ENCODE measurements at regions not wholly inside any gene's neighbourhood (a gene's known extent, or its start where the extent isn't known, plus 50 kb on each side); places are given as distances from the start of the nearest gene placed in this dataset.

- Mint-ChIP-seq H3K36me3 (no peaks in the 10 kb centered on the region), H3K4me1 (no peaks in the 10 kb centered on the region), H3K27ac (no peak overlapping the region), H3K4me3 (no peak overlapping the region), H3K9me3 (no peaks in the 10 kb centered on the region)
- no peak for DNase-seq (ENCODE audit: low spot score in 2 of 2)
- ATAC-seq = no peak
Measured at GRCh38 chr12:90899456-90900182, 55.4 kb downstream of the CCER1 start.

GRCh38 chr12:90897986-90898385 lies 57.0 kb downstream of the CCER1 start:
- ATAC-seq (no peak), DNase-seq (ENCODE audit: low spot score in 2 of 2) (no peak)
- H3K4me3 Mint-ChIP-seq = no peak overlapping the region
- H3K9me3 Mint-ChIP-seq = no peaks in the 10 kb centered on the region
- no peaks in the 10 kb centered on the region for H3K4me1 Mint-ChIP-seq
- H3K36me3 Mint-ChIP-seq = no peaks in the 10 kb centered on the region
- H3K27ac Mint-ChIP-seq = no peak overlapping the region

GRCh38 chr12:90897316-90897715 lies 57.7 kb downstream of the CCER1 start:
- H3K9me3 Mint-ChIP-seq = no peaks in the 10 kb centered on the region
- ATAC-seq (no peak), DNase-seq (ENCODE audit: low spot score in 2 of 2) (no peak)
- no peaks in the 10 kb centered on the region for H3K4me1 Mint-ChIP-seq
- no peak overlapping the region for H3K27ac Mint-ChIP-seq
- H3K4me3 Mint-ChIP-seq = no peak overlapping the region
- no peaks in the 10 kb centered on the region for H3K36me3 Mint-ChIP-seq

DNA sequence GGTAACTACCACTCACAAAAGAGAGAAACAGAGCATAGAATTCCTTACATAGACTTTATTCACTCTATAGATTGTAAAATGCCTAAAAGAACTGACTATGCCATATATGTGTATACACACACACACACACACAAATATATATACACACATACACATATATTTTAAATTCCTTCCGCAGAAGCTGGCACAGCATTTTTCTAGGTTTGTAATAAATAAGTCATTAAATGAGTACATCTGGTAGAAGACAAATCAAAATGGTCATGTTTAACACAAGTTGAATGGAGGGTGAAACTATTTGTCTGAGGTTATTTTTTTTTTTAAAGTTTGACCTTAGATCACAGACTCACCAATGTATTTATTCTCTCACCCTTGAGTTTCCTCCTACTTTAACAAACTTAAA lies 58.2 kb downstream of the CCER1 start:
- DNase-seq (ENCODE audit: low spot score in 2 of 2) (no peak), ATAC-seq (no peak)
- Mint-ChIP-seq H3K36me3 (no peaks in the 10 kb centered on the region), H3K4me1 (no peaks in the 10 kb centered on the region), H3K9me3 (no peaks in the 10 kb centered on the region), H3K27ac (no peak overlapping the region), H3K4me3 (no peak overlapping the region)

GRCh38 chr12:90896164-90896563 lies 58.8 kb downstream of the CCER1 start:
- no peaks in the 10 kb centered on the region for H3K36me3 Mint-ChIP-seq
- H3K9me3 Mint-ChIP-seq = no peaks in the 10 kb centered on the region
- H3K4me1 Mint-ChIP-seq = no peaks in the 10 kb centered on the region
- no peak overlapping the region for H3K27ac Mint-ChIP-seq
- no peak for DNase-seq (ENCODE audit: low spot score in 2 of 2)
- no peak for ATAC-seq
- no peak overlapping the region for H3K4me3 Mint-ChIP-seq

DNA sequence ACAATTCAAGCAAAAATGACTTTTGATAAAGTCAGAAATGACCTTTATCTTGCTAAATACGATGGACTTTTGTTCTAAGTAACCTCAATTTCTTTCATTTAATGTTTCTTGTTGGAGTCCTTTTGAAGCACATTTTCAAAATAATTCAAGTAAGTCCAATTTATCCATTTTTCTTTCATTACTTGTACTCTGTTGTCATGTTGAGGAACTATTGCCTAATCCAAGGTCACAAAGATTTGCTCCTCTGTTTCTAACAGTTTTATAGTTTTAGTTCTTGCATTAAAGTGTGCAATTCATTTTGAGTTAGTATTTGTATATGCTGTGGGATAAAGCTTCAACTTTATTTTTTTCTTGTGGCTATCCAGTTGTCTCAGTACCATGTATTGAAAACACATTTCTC lies 66.7 kb downstream of the CCER1 start:
- DNase-seq (ENCODE audit: low spot score in 2 of 2) (no peak), ATAC-seq (no peak)
- Mint-ChIP-seq H3K4me1 (no peaks in the 10 kb centered on the region), H3K4me3 (no peak overlapping the region), H3K27ac (no peak overlapping the region), H3K9me3 (peaks cover 6% of the 10 kb centered on the region), H3K36me3 (no peaks in the 10 kb centered on the region)

DNA sequence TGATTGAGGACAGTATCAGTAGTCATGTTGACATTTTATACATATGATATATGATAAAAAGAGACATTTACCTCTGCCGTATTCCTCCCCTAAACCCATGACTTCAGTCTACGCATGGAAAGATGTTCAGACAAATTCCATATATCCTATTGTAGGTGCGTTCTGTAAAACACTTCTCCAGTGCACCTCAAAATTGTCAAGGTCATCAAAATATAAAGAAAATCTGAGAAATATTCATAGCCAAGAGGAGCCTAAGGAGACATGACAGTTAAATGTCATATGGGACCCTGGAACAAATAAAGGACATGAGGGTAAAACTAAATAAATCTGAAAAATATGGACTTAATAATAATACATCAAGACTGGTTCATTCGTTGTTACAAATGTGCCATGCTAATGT lies 71.5 kb downstream of the CCER1 start:
- H3K9me3 Mint-ChIP-seq = no peaks in the 10 kb centered on the region
- H3K27ac Mint-ChIP-seq = no peak overlapping the region
- H3K4me3 Mint-ChIP-seq = no peak overlapping the region
- H3K4me1 Mint-ChIP-seq = no peaks in the 10 kb centered on the region
- DNase-seq (ENCODE audit: low spot score in 2 of 2) (no peak), ATAC-seq (no peak)
- H3K36me3 Mint-ChIP-seq = no peaks in the 10 kb centered on the region

GRCh38 chr12:90871726-90872096 lies 83.3 kb downstream of the CCER1 start:
- ATAC-seq (no peak), DNase-seq (ENCODE audit: low spot score in 2 of 2) (no peak)
- H3K4me1 Mint-ChIP-seq = no peaks in the 10 kb centered on the region

GRCh38 chr12:90870971-90871725 lies 83.8 kb downstream of the CCER1 start:
- no peak overlapping the region for H3K27ac Mint-ChIP-seq
- no peaks in the 10 kb centered on the region for H3K9me3 Mint-ChIP-seq
- no peak for ATAC-seq
- H3K4me3 Mint-ChIP-seq = no peak overlapping the region
- H3K36me3 Mint-ChIP-seq = no peaks in the 10 kb centered on the region
- no peak for DNase-seq (ENCODE audit: low spot score in 2 of 2)
- H3K4me1 Mint-ChIP-seq = no peaks in the 10 kb centered on the region

More at GRCh38 chr12:90871726-90872096, 83.3 kb downstream of the CCER1 start:
- Mint-ChIP-seq H3K27ac (no peak overlapping the region), H3K4me3 (no peak overlapping the region), H3K36me3 (no peaks in the 10 kb centered on the region), H3K9me3 (no peaks in the 10 kb centered on the region)

DNA sequence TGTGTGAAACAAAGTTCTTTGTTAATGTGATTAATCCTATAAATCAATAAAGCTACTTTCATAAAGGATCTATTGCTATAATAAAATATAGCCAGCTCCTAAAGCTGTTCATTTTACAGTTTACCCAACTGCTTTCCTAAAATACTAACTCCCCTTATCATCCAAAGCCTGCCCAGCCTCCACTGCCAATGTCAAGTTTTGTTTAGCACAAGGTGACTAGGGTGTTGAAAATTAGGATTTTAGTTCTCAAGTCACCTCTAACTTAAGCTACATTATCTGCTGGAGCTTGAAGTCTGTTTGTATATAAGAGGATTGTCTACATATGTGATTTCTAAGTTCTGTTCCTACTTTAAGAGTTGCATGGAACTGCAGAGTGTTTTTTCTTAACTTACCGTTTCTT lies 86.3 kb downstream of the CCER1 start:
- Mint-ChIP-seq H3K27ac (no peak overlapping the region), H3K4me3 (no peak overlapping the region), H3K36me3 (no peaks in the 10 kb centered on the region), H3K9me3 (no peaks in the 10 kb centered on the region), H3K4me1 (no peaks in the 10 kb centered on the region)
- ATAC-seq (no peak), DNase-seq (ENCODE audit: low spot score in 2 of 2) (no peak)

DNA sequence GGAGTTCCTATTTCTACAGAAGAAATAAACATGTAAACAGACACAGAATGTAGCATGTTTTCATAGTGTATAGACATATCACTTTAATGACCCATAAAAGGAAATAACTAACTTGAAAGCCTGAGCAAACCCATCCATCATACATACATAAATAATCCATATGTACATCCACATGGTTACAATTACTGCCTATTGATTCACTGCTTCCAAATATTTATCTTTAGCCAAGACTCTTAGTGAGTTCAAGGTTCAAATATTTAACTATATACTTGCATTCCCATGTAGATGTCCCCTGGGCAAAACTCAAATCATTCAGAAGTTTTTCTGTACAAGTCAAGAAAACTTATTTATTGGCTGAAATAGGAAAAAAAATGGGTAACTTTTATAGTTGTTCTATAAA lies 95.4 kb downstream of the CCER1 start:
- H3K4me3 Mint-ChIP-seq = no peak overlapping the region
- no peaks in the 10 kb centered on the region for H3K4me1 Mint-ChIP-seq
- H3K9me3 Mint-ChIP-seq = no peaks in the 10 kb centered on the region
- H3K27ac Mint-ChIP-seq = no peak overlapping the region
- no peak for ATAC-seq
- DNase-seq (ENCODE audit: low spot score in 2 of 2) = no peak
- H3K36me3 Mint-ChIP-seq = no peaks in the 10 kb centered on the region

- Mint-ChIP-seq H3K36me3 (no peaks in the 10 kb centered on the region), H3K27ac (no peak overlapping the region), H3K9me3 (no peaks in the 10 kb centered on the region), H3K4me1 (no peaks in the 10 kb centered on the region), H3K4me3 (no peak overlapping the region)
- DNase-seq (ENCODE audit: low spot score in 2 of 2) = no peak
- ATAC-seq = no peak
Measured at GRCh38 chr12:90858252-90858651, 96.7 kb downstream of the CCER1 start.

- Mint-ChIP-seq H3K4me3 (no peak overlapping the region), H3K27ac (no peak overlapping the region), H3K36me3 (no peaks in the 10 kb centered on the region), H3K4me1 (no peaks in the 10 kb centered on the region), H3K9me3 (no peaks in the 10 kb centered on the region)
- ATAC-seq = no peak
- DNase-seq (ENCODE audit: low spot score in 2 of 2) = no peak
Measured at GRCh38 chr12:90855534-90855933, 99.4 kb downstream of the CCER1 start.

DNA sequence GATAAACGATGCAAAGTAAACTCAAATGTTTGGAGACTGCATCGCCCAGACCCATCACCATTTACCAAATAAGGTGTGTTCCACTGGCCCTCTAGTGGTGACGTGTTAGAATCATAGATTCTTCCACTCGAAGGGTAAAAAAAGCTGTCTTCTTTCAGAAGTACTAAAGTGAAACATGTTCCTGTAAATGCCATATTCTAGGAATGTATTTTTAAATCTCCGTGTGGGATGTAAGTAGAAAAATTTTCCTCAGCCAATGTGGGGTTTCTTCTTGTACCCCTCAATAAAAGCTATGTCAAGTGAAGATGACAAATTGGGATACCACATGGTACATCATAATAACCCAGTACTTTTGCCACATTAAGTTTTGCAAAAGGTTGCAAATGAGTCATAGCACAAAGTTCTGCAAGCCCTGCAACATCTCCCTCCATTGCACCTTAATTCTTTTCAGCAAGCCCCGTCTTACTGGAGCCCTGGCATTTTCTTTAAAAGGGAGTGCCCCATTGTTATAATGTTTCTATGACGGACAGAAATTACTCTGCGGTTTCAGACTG lies 100.8 kb downstream of the CCER1 start:
- no peaks in the 10 kb centered on the region for H3K4me1 Mint-ChIP-seq
- H3K36me3 Mint-ChIP-seq = no peaks in the 10 kb centered on the region
- H3K27ac Mint-ChIP-seq = no peak overlapping the region
- no peaks in the 10 kb centered on the region for H3K9me3 Mint-ChIP-seq
- ATAC-seq = no peak
- no peak overlapping the region for H3K4me3 Mint-ChIP-seq
- no peak for DNase-seq (ENCODE audit: low spot score in 2 of 2)

DNA sequence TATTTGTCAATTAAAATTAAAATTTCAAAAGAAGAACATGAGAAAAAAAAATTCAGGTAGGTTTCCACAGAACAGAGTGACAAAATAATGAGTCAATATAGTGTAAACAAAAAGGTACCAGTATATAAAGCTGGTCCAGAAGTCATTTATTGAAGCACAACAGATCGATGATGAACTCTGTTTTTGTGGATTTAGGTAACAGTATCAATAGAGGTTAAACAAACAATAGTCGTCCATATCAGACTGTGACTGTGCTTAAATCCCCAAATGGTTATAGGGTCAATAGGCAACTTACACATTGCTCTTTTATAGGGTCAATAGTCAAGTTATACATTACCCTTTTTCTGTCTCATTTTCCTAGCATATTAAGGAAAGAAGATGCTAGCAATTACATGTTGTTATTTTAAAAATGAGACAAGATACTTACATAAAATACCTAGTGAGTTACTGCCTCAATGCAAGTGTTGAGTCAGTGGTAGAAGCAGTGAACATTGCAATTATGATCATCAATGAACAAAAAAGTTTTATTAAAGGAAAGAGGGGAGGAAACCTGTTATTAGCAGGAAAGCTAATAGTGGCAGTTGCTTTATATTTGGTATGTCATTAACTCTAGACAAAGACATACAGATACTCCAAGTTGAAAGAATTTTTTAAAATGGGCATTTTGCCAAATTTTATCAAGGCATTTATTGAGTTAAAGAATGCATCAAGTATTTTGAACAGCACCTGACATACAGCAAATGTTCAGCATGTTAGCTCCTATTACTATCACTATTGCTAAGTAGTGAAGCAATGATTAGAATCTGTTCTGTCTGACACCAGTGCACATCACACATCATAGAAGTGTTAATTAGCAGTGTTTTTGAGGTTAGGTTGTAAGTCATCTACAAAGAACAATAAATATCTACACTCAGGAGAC lies 102.9 kb downstream of the CCER1 start:
- no peaks in the 10 kb centered on the region for H3K4me1 Mint-ChIP-seq
- no peaks in the 10 kb centered on the region for H3K9me3 Mint-ChIP-seq
- H3K36me3 Mint-ChIP-seq = no peaks in the 10 kb centered on the region
- DNase-seq (ENCODE audit: low spot score in 2 of 2) (no peak), ATAC-seq (no peak)
- H3K4me3 Mint-ChIP-seq = no peak overlapping the region
- H3K27ac Mint-ChIP-seq = no peak overlapping the region
